ENCODE measurements at regions not wholly inside any gene's neighbourhood (a gene's known extent, or its start where the extent isn't known, plus 50 kb on each side); places are given as distances from the start of the nearest gene placed in this dataset.

DNA sequence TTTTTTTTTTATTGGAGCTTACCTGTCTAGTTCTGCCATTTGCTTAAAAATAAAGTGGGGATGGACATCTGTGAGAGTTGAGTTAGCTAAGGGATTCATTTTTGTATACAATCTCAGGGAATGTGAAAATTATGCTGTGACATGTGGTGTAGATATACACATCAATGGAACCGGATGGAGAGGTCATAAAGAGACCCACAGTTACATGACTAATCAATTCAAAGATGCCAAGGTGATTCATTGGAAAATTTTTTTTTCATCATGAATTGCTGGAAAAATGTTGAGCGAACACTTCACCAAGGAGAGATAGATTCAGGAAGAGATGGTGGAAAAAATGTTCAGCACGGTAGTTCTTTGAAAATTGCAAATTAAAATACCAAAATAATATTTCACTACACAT, 605.4 kb upstream of the KIF2B start:
- TF ChIP-seq, protein P1, sequence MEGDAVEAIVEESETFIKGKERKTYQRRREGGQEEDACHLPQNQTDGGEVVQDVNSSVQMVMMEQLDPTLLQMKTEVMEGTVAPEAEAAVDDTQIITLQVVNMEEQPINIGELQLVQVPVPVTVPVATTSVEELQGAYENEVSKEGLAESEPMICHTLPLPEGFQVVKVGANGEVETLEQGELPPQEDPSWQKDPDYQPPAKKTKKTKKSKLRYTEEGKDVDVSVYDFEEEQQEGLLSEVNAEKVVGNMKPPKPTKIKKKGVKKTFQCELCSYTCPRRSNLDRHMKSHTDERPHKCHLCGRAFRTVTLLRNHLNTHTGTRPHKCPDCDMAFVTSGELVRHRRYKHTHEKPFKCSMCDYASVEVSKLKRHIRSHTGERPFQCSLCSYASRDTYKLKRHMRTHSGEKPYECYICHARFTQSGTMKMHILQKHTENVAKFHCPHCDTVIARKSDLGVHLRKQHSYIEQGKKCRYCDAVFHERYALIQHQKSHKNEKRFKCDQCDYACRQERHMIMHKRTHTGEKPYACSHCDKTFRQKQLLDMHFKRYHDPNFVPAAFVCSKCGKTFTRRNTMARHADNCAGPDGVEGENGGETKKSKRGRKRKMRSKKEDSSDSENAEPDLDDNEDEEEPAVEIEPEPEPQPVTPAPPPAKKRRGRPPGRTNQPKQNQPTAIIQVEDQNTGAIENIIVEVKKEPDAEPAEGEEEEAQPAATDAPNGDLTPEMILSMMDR (IDR thresholded peaks at IDR 0.05) = no peak
- TF ChIP-seq POLR2A (IDR thresholded peaks at IDR 0.05) = no peak

Data from stomach (tissue), 4 donors.